ENCODE measurements at regions not wholly inside any gene's neighbourhood (a gene's known extent, or its start where the extent isn't known, plus 50 kb on each side); places are given as distances from the start of the nearest gene placed in this dataset.
A peak's percentile ranks its signal among the peaks of the same experiment; 100 is the strongest.
"Not testable (repeated sequence)": the region's sequence is repeated elsewhere in the genome, so short reads cannot be mapped to it uniquely, and the experiment has no call there.

DNA sequence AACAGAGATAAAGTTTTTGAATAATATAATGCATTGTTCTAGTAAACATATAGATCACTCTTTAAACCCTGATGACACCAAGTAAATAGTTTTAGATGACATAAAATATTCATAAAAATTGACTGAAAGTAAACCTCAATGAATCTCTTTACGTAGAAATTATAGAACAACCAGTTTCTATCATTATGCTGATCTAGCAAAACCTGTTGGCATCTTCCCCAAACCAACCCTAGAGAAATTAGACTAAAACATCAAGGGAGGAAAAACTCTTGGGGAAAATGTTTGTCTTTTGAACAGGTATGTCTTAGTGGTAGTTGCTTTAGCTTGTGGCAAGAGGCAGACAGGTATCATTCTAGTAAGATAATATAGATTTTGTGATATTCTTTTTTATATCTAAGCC, 747.0 kb upstream of the CDH6 start:
- no peak for DNase-seq (ENCODE audit: low read depth, low spot score)
- no peaks in the 10 kb centered on the region for H3K27me3 ChIP-seq (ENCODE audit: control insufficient read depth, insufficient read depth, low read length)
- ChIA-PET POLR2A (no interaction called here), CTCF (no interaction called here)
- H3K4me3 ChIP-seq (ENCODE audit: low read depth, low read length), result no peak overlapping the region
- no peaks in the 10 kb centered on the region for H3K9me3 ChIP-seq (ENCODE audit: control insufficient read depth, insufficient read depth, low read length)
- no peak overlapping the region for H3K27ac ChIP-seq (ENCODE audit: low read depth, low read length)
- TF ChIP-seq, protein P1, sequence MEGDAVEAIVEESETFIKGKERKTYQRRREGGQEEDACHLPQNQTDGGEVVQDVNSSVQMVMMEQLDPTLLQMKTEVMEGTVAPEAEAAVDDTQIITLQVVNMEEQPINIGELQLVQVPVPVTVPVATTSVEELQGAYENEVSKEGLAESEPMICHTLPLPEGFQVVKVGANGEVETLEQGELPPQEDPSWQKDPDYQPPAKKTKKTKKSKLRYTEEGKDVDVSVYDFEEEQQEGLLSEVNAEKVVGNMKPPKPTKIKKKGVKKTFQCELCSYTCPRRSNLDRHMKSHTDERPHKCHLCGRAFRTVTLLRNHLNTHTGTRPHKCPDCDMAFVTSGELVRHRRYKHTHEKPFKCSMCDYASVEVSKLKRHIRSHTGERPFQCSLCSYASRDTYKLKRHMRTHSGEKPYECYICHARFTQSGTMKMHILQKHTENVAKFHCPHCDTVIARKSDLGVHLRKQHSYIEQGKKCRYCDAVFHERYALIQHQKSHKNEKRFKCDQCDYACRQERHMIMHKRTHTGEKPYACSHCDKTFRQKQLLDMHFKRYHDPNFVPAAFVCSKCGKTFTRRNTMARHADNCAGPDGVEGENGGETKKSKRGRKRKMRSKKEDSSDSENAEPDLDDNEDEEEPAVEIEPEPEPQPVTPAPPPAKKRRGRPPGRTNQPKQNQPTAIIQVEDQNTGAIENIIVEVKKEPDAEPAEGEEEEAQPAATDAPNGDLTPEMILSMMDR (IDR thresholded peaks at IDR 0.05; ENCODE audit: low read depth, low read length), result no peak

DNA sequence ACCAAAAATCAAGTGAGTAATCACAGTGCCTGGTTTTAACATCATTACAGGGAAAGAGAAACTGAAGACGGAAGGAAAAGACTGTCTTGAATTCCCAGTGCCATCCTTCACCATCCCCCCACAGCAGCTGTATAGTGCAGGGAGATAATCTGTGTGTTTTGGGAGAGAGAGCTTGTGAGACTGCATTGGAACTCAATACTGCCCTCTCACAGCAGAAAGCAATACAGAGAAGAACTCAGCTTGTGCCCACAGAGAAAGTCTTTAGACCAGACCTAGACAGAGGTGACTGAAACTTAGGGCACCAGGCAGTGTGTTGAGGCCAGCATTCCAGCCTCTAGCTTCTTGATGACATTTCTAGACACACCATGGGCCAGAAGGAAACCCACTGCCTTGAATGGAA, 754.7 kb upstream of the CDH6 start:
- Histone ChIP-seq H3K27ac (ENCODE audit: low read depth, low read length) (no peak overlapping the region), H3K9me3 (ENCODE audit: control insufficient read depth, insufficient read depth, low read length) (no peaks in the 10 kb centered on the region), H3K27me3 (ENCODE audit: control insufficient read depth, insufficient read depth, low read length) (no peaks in the 10 kb centered on the region), H3K4me3 (ENCODE audit: low read depth, low read length) (no peak overlapping the region)
- no peak for DNase-seq (ENCODE audit: low read depth, low spot score)
- ChIA-PET POLR2A (no interaction called here), CTCF (no interaction called here)
- TF ChIP-seq, protein P1 (IDR thresholded peaks at IDR 0.05; ENCODE audit: low read depth, low read length), result no peak

DNA sequence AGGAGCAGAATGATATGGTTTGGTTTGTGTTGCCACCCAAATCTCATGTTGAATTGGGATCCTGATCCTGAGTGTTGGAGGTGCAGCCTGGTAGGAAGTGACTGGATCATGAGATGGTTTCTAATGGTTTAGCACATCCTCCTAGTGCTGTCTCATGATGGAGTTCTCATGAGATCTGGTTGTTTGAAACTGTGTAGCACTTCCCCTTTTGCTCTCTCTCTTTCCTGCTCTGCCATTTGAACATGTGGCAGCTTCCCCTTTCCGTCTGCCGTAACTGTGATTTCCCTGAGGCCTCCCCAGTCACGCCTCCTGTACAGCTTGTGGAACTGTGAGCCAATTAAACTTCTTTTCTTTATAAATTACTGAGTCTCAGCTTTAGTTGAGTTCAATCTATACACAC, 756.8 kb upstream of the CDH6 start:
- CTCF ChIA-PET, result no interaction called here
- Histone ChIP-seq H3K27ac (ENCODE audit: low read depth, low read length) (no peak overlapping the region), H3K4me3 (ENCODE audit: low read depth, low read length) (no peak overlapping the region), H3K27me3 (ENCODE audit: control insufficient read depth, insufficient read depth, low read length) (no peaks in the 10 kb centered on the region), H3K9me3 (ENCODE audit: control insufficient read depth, insufficient read depth, low read length) (no peaks in the 10 kb centered on the region)
- TF ChIP-seq, protein P1 (IDR thresholded peaks at IDR 0.05; ENCODE audit: low read depth, low read length), result no peak
- no peak for DNase-seq (ENCODE audit: low read depth, low spot score)
- POLR2A ChIA-PET, result no interaction called here

DNA sequence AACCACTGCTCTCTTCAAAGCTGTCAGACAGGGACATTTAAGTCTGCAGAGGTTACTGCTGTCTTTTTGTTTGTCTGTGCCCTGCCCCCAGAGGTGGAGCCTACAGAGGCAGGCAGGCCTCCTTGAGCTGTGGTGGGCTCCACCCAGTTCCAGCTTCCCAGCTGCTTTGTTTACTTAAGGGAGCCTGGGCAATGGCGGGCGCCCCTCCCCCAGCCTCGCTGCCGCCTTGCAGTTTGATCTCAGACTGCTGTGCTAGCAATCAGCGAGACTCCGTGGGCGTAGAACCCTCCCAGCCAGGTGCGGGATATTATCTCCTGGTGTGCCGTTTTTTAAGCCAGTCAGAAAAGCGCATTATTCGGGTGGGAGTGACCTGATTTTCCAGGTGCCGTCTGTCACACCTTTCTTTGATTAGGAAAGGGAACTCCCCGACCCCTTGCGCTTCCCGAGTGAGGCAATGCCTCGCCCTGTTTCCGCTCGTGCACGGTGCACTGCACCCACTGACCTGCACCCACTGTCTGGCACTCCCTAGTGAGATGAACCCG, 764.5 kb upstream of the CDH6 start:
- H3K27ac ChIP-seq (ENCODE audit: low read depth, low read length); H3K9me3 ChIP-seq (ENCODE audit: control insufficient read depth, insufficient read depth, low read length); DNase-seq (ENCODE audit: low read depth, low spot score); H3K4me3 ChIP-seq (ENCODE audit: low read depth, low read length); CTCF ChIA-PET; POLR2A ChIA-PET; H3K27me3 ChIP-seq (ENCODE audit: control insufficient read depth, insufficient read depth, low read length): not testable (repeated sequence)

DNA sequence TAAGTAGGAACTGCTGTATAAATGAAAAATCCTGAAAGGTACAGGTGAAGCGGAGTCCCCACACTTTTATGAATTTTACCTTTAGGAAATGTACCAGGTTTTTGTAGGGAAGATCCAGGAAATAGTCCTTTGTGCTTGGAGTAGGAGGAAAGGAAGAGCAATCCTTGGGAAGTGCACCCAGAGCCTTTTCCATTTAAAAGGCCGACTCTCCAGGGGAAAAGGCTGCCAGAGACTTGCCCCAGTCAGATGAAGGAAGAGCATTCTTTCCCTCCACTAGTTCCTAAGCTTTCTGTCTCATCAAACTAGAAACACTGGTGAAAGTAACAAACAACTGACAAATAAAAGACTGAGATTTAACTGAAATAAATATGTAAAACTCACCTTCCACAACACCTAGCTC, 779.4 kb upstream of the CDH6 start:
- no peaks in the 10 kb centered on the region for H3K27me3 ChIP-seq (ENCODE audit: control insufficient read depth, insufficient read depth, low read length)
- H3K9me3 ChIP-seq (ENCODE audit: control insufficient read depth, insufficient read depth, low read length), result no peaks in the 10 kb centered on the region
- POLR2A ChIA-PET, result no interaction called here
- CTCF ChIA-PET, result interaction anchor here (1.5 to 2.5 kb wide), 3 partner anchors 13 to 818 kb away, joined by 3 to 15 read pairs (median 4); no protein-coding TSS in a partner anchor
- no peak overlapping the region for H3K27ac ChIP-seq (ENCODE audit: low read depth, low read length)
- no peak for DNase-seq (ENCODE audit: low read depth, low spot score)
- TF ChIP-seq, protein P1 (IDR thresholded peaks at IDR 0.05; ENCODE audit: low read depth, low read length), result no peak
- H3K4me3 ChIP-seq (ENCODE audit: low read depth, low read length), result no peak overlapping the region

DNA sequence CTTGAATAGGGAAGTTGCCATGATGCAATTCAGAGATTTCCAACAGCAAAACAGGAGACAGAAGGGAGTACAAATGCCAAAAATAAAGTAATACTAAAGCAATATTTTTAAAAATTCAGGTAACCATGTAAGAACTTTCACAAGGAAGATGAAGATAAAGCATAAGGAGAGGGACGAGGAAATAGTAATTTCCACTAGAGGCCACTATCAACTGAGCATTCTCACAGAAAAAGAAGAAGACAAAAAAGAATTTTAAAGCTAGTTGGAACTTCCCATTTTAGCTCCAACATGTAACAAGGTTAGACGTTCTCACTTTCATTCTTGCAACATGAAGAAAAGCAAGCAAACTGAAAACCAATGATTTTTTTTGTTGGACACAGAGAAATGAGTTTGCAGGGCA, 779.9 kb upstream of the CDH6 start:
- POLR2A ChIA-PET, result no interaction called here
- Histone ChIP-seq H3K4me3 (ENCODE audit: low read depth, low read length) (no peak overlapping the region), H3K9me3 (ENCODE audit: control insufficient read depth, insufficient read depth, low read length) (no peaks in the 10 kb centered on the region), H3K27ac (ENCODE audit: low read depth, low read length) (no peak overlapping the region), H3K27me3 (ENCODE audit: control insufficient read depth, insufficient read depth, low read length) (no peaks in the 10 kb centered on the region)
- TF ChIP-seq, protein P1 (IDR thresholded peaks at IDR 0.05; ENCODE audit: low read depth, low read length), result 0 out of 2 replicates have a peak, but pooled peaks have one; percentile 21
- DNase-seq (ENCODE audit: low read depth, low spot score), result no peak
- CTCF ChIA-PET, result interaction anchor here (1.5 to 2.5 kb wide), 3 partner anchors 13 to 819 kb away, joined by 3 to 15 read pairs (median 4); no protein-coding TSS in a partner anchor
